ENCODE measurements at regions not wholly inside any gene's neighbourhood (a gene's known extent, or its start where the extent isn't known, plus 50 kb on each side); places are given as distances from the start of the nearest gene placed in this dataset.

- no peaks in the 10 kb centered on the region for H3K79me2 ChIP-seq (ENCODE audit: insufficient read depth, low read depth)
- no peaks in the 10 kb centered on the region for H4K20me1 ChIP-seq (ENCODE audit: insufficient read depth)
- H3K4me3 ChIP-seq (IDR thresholded peaks at IDR 0.05; ENCODE audit: insufficient read depth, low read depth, low read length): no peak overlapping the region
- no peak overlapping the region for H3K27ac ChIP-seq
- no peak overlapping the region for H3K4me2 ChIP-seq
- TF ChIP-seq, protein P1, sequence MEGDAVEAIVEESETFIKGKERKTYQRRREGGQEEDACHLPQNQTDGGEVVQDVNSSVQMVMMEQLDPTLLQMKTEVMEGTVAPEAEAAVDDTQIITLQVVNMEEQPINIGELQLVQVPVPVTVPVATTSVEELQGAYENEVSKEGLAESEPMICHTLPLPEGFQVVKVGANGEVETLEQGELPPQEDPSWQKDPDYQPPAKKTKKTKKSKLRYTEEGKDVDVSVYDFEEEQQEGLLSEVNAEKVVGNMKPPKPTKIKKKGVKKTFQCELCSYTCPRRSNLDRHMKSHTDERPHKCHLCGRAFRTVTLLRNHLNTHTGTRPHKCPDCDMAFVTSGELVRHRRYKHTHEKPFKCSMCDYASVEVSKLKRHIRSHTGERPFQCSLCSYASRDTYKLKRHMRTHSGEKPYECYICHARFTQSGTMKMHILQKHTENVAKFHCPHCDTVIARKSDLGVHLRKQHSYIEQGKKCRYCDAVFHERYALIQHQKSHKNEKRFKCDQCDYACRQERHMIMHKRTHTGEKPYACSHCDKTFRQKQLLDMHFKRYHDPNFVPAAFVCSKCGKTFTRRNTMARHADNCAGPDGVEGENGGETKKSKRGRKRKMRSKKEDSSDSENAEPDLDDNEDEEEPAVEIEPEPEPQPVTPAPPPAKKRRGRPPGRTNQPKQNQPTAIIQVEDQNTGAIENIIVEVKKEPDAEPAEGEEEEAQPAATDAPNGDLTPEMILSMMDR (conservative IDR thresholded peaks at IDR 0.05; ENCODE audit: low read depth, low read length): no peak
- no peak overlapping the region for H2AFZ ChIP-seq (ENCODE audit: low read depth)
- H3K36me3 ChIP-seq (ENCODE audit: insufficient read depth): no peaks in the 10 kb centered on the region
- H3K9ac ChIP-seq: no peak overlapping the region
- H3K27me3 ChIP-seq (ENCODE audit: insufficient read depth, low read depth): no peaks in the 10 kb centered on the region
- peaks cover 19% of the 10 kb centered on the region for H3K4me1 ChIP-seq (ENCODE audit: low read depth, poor library complexity, severe bottlenecking)
Observed at GRCh38 chr10:60613434-60613833, 164.8 kb upstream of the CDK1 start.

DNA sequence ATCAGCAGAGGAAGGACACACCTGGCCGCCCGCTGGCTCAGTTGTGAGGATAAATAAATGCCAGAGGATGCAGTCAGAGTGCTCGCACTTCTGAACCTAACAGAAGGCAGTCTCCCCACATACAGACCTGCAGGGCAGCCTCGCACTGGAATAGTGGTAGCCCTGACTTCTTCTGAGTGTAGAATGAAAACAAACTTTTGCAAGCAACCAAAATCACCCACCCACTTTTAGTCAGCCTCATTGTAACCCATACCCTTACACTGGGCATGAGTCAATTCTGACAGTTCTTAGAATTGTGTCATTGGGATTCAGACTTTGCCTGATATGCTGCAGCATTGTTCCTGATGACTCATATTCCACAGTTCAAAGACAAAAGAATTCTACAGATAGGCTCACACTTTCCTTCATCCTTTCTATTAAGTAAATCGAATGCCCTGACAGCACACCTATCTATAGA is 167.0 kb upstream of the CDK1 start:
- no peaks in the 10 kb centered on the region for H4K20me1 ChIP-seq (ENCODE audit: insufficient read depth)
- H3K79me2 ChIP-seq (ENCODE audit: insufficient read depth, low read depth): no peaks in the 10 kb centered on the region
- no peak overlapping the region for H3K4me2 ChIP-seq
- H3K4me1 ChIP-seq (ENCODE audit: low read depth, poor library complexity, severe bottlenecking): no peaks in the 10 kb centered on the region
- no peak overlapping the region for H3K9ac ChIP-seq
- TF ChIP-seq, protein P1 (conservative IDR thresholded peaks at IDR 0.05; ENCODE audit: low read depth, low read length): no peak
- no peak overlapping the region for H3K4me3 ChIP-seq (IDR thresholded peaks at IDR 0.05; ENCODE audit: insufficient read depth, low read depth, low read length)
- H3K36me3 ChIP-seq (ENCODE audit: insufficient read depth): no peaks in the 10 kb centered on the region
- no peak overlapping the region for H2AFZ ChIP-seq (ENCODE audit: low read depth)
- H3K27ac ChIP-seq: no peak overlapping the region
- no peaks in the 10 kb centered on the region for H3K27me3 ChIP-seq (ENCODE audit: insufficient read depth, low read depth)

- H3K79me2 ChIP-seq (ENCODE audit: insufficient read depth, low read depth): no peaks in the 10 kb centered on the region
- no peak overlapping the region for H2AFZ ChIP-seq (ENCODE audit: low read depth)
- TF ChIP-seq, protein P1 (conservative IDR thresholded peaks at IDR 0.05; ENCODE audit: low read depth, low read length): no peak
Observed at GRCh38 chr10:60607372-60607771, 170.9 kb upstream of the CDK1 start.

DNA sequence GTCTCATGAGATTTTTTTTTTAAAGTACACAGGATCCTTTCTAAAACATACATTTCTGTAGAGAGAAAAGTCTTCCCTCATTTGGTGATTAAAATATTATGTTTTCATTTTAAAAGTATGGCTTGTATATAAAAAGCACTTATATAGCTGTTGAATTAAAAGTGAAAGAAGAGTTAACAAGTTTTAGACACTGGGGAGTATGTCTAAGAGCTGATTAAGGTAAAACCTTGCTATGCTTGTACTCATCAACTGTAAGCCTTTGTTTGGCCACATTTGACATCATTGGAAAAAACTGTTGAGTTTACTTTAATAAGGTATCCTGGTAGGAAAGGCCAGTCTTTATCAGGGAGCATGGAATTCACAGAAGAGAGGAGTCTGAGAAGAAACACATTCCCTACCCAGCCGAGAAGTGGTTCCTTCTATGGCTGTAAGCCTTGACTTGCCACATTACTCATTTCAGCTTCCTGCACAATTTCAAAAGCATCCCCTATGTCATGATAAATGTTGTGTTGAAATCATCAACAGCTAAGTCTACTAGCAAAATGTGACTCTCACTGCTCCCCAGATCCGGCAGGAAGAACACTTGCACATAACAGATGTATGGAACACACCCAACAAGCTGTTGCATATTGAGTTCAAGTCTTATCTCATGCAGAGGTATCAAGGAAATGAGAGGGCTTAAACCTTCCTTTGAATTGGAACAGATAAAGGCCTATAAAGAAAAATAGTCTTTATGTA is 171.8 kb upstream of the CDK1 start:
- no peaks in the 10 kb centered on the region for H4K20me1 ChIP-seq (ENCODE audit: insufficient read depth)
- no peaks in the 10 kb centered on the region for H3K79me2 ChIP-seq (ENCODE audit: insufficient read depth, low read depth)
- no peak overlapping the region for H3K4me2 ChIP-seq
- no peak overlapping the region for H2AFZ ChIP-seq (ENCODE audit: low read depth)
- H3K27me3 ChIP-seq (ENCODE audit: insufficient read depth, low read depth): no peaks in the 10 kb centered on the region
- no peak overlapping the region for H3K27ac ChIP-seq
- H3K4me1 ChIP-seq (ENCODE audit: low read depth, poor library complexity, severe bottlenecking): no peaks in the 10 kb centered on the region
- TF ChIP-seq, protein P1 (conservative IDR thresholded peaks at IDR 0.05; ENCODE audit: low read depth, low read length): no peak
- H3K36me3 ChIP-seq (ENCODE audit: insufficient read depth): no peaks in the 10 kb centered on the region; the same call in 1 of the 2 replicates
- no peak overlapping the region for H3K4me3 ChIP-seq (IDR thresholded peaks at IDR 0.05; ENCODE audit: insufficient read depth, low read depth, low read length)
- H3K9ac ChIP-seq: no peak overlapping the region

More at GRCh38 chr10:60607372-60607771, 170.9 kb upstream of the CDK1 start:
- Histone ChIP-seq H3K27me3 (ENCODE audit: insufficient read depth, low read depth) (no peaks in the 10 kb centered on the region), H3K9ac (no peak overlapping the region), H3K27ac (no peak overlapping the region), H3K4me3 (IDR thresholded peaks at IDR 0.05; ENCODE audit: insufficient read depth, low read depth, low read length) (no peak overlapping the region), H4K20me1 (ENCODE audit: insufficient read depth) (no peaks in the 10 kb centered on the region), H3K36me3 (ENCODE audit: insufficient read depth) (no peaks in the 10 kb centered on the region; the same call in 1 of the 2 replicates), H3K4me1 (ENCODE audit: low read depth, poor library complexity, severe bottlenecking) (no peaks in the 10 kb centered on the region), H3K4me2 (no peak overlapping the region)

Measured in KMS-11 (cell line).